GM23338 (cell line): ENCODE measurements at regions not wholly inside any gene's neighbourhood (a gene's known extent, or its start where the extent isn't known, plus 50 kb on each side); places are given as distances from the start of the nearest gene placed in this dataset.

Experiments used
- ATAC-seq: fragments of 200-7000 bp; cut with Tn5 transposase; 3 replicates; pipeline ENCODE4 v1.9.1; 2020
- DNase-seq: peaks from one replicate; pipeline ENCODE4 v3.0.0-alpha.2; 2015; ENCODE audit warnings: low spot score
- H2AFZ ChIP-seq: fragments of 200-600 bp; sonication (generic); 2 replicates; pipeline ENCODE4 v1.8.0; 2016; ENCODE audit warnings: antibody characterized with exemption, mild to moderate bottlenecking, moderate library complexity
- H3F3A ChIP-seq: fragments of 200-600 bp; sonication (generic); replicated peaks from 2 replicates; pipeline ENCODE4 v1.8.0; 2017; ENCODE audit warnings: antibody characterized with exemption, mixed run types, low read depth
- H3K27ac ChIP-seq: fragments of 200-600 bp; sonication (generic); 2 replicates; pipeline ENCODE4 v1.6.1; 2016; ENCODE audit warnings: low read depth
- H3K27me3 ChIP-seq: fragments of 200-600 bp; sonication (generic); 2 replicates; pipeline ENCODE4 v1.8.0; 2016; ENCODE audit warnings: mild to moderate bottlenecking, mixed run types, moderate library complexity; ENCODE audit not compliant: insufficient read depth
- H3K36me3 ChIP-seq: fragments of 200-600 bp; sonication (generic); 2 replicates; pipeline ENCODE4 v1.8.0; 2016; ENCODE audit warnings: mild to moderate bottlenecking; ENCODE audit not compliant: insufficient read depth
- H3K4me1 ChIP-seq: fragments of 200-600 bp; sonication (generic); 2 replicates; pipeline ENCODE4 v1.8.0; 2016; ENCODE audit warnings: mild to moderate bottlenecking, moderate library complexity; ENCODE audit not compliant: insufficient read depth
- H3K4me2 ChIP-seq: fragments of 200-600 bp; sonication (generic); 2 replicates; pipeline ENCODE4 v1.7.1; 2017; ENCODE audit warnings: mixed run types
- H3K4me3 ChIP-seq: fragments of 200-600 bp; sonication (generic); 2 replicates; pipeline ENCODE4 v1.6.1; 2016; ENCODE audit warnings: mixed run types
- H3K79me2 ChIP-seq: fragments of 200-600 bp; sonication (generic); replicated peaks from 2 replicates; pipeline ENCODE4 v1.8.0; 2017; ENCODE audit warnings: mild to moderate bottlenecking; ENCODE audit not compliant: insufficient read depth
- H3K9me2 ChIP-seq: fragments of 200-600 bp; sonication (generic); 2 replicates; pipeline ENCODE4 v1.8.0; 2017; ENCODE audit not compliant: insufficient read depth
- H4K20me1 ChIP-seq: fragments of 200-600 bp; sonication (generic); replicated peaks from 2 replicates; pipeline ENCODE4 v1.8.0; 2017; ENCODE audit warnings: mild to moderate bottlenecking; ENCODE audit not compliant: insufficient read depth
- H3K27ac Mint-ChIP-seq: 2 replicates; pipeline ENCODE4 v1.8.0; 2020; ENCODE audit warnings: inconsistent platforms, mild to moderate bottlenecking, moderate library complexity, mixed read lengths
- H3K27me3 Mint-ChIP-seq: 3 replicates; pipeline ENCODE4 v1.8.0; 2022; ENCODE audit warnings: low read depth, mild to moderate bottlenecking, moderate library complexity, mixed read lengths, inconsistent platforms; ENCODE audit not compliant: insufficient read depth, poor library complexity
- H3K36me3 Mint-ChIP-seq: 3 replicates; pipeline ENCODE4 v1.8.0; 2021; ENCODE audit warnings: low read depth, mild to moderate bottlenecking, inconsistent platforms, moderate library complexity, mixed read lengths
- H3K4me1 Mint-ChIP-seq: 3 replicates; pipeline ENCODE4 v1.8.0; 2020; ENCODE audit warnings: mild to moderate bottlenecking, inconsistent platforms, mixed read lengths
- H3K4me3 Mint-ChIP-seq: 3 replicates; pipeline ENCODE4 v1.8.0; 2021; ENCODE audit warnings: moderate library complexity, mild to moderate bottlenecking, inconsistent platforms, mixed read lengths
- H3K9me3 Mint-ChIP-seq: 3 replicates; pipeline ENCODE4 v1.8.0; 2020; ENCODE audit warnings: moderate library complexity, mild to moderate bottlenecking, inconsistent platforms, mixed read lengths
- CREB1 ChIP-seq: fragments of 250-450 bp; sonication (Bioruptor Pico); IDR thresholded peaks from 2 replicates; pipeline ENCODE4 v1.5.0; 2020; ENCODE audit warnings: low read depth, mild to moderate bottlenecking, moderate library complexity
- EZH2 ChIP-seq: fragments of 200-600 bp; sonication (generic); IDR thresholded peaks from one replicate; pipeline ENCODE4 v1.8.0; 2017; ENCODE audit warnings: antibody characterized with exemption, mild to moderate bottlenecking, low read depth; ENCODE audit not compliant: unreplicated experiment
- EZH2phosphoT487 ChIP-seq: fragments of 200-600 bp; sonication (generic); IDR thresholded peaks from one replicate; pipeline ENCODE4 v1.8.1; 2018; ENCODE audit warnings: antibody characterized with exemption; ENCODE audit not compliant: unreplicated experiment
- JUNB ChIP-seq: IDR thresholded peaks from one replicate; pipeline ENCODE4 v1.6.1; 2016; ENCODE audit warnings: antibody characterized with exemption; ENCODE audit not compliant: unreplicated experiment
- NANOG ChIP-seq: IDR thresholded peaks from 2 replicates; pipeline ENCODE4 v1.6.1; 2016; ENCODE audit warnings: antibody characterized with exemption, borderline replicate concordance
- POLR2AphosphoS5 ChIP-seq: IDR thresholded peaks from 2 replicates; pipeline ENCODE4 v1.6.1; 2016; ENCODE audit warnings: antibody characterized with exemption, low read depth
- STAT1 ChIP-seq: IDR thresholded peaks from one replicate; pipeline ENCODE4 v1.6.1; 2016; ENCODE audit warnings: antibody characterized with exemption; ENCODE audit not compliant: unreplicated experiment
- ZNF114 ChIP-seq: fragments of 250-450 bp; sonication (Bioruptor Pico); IDR thresholded peaks from 2 replicates; pipeline ENCODE4 v1.5.0; 2020; ENCODE audit warnings: mild to moderate bottlenecking, moderate library complexity
- ZNF331 ChIP-seq: fragments of 250-450 bp; sonication (Bioruptor Pico); IDR thresholded peaks from 2 replicates; pipeline ENCODE4 v1.5.0; 2020; ENCODE audit warnings: low read depth, mild to moderate bottlenecking, moderate library complexity
- TF ChIP-seq, protein P1 (sequence below): fragments of 250-450 bp; sonication (Bioruptor Pico); IDR thresholded peaks from 2 replicates; pipeline ENCODE4 v1.5.0; 2020; ENCODE audit warnings: mild to moderate bottlenecking, moderate library complexity
- TF ChIP-seq, protein P2 (sequence below): IDR thresholded peaks from 2 replicates; pipeline ENCODE4 v1.6.1; 2016; ENCODE audit warnings: antibody characterized with exemption
- TF ChIP-seq, protein P3 (sequence below), 2 experiments: fragments of 200-600 bp in 1 of 2; sonication (generic) in 1 of 2; conservative IDR thresholded peaks; 2 replicates each; pipeline versions ENCODE4 v1.5.1 to v1.6.1; 2016 to 2017; ENCODE audit warnings: antibody characterized with exemption in 2 of 2, low read depth in 2 of 2, mild to moderate bottlenecking in 2 of 2, moderate library complexity in 1 of 2
- TF ChIP-seq, protein P4 (sequence below): IDR thresholded peaks from one replicate; pipeline ENCODE4 v1.6.1; 2018; ENCODE audit warnings: antibody characterized with exemption; ENCODE audit not compliant: unreplicated experiment

DNA sequence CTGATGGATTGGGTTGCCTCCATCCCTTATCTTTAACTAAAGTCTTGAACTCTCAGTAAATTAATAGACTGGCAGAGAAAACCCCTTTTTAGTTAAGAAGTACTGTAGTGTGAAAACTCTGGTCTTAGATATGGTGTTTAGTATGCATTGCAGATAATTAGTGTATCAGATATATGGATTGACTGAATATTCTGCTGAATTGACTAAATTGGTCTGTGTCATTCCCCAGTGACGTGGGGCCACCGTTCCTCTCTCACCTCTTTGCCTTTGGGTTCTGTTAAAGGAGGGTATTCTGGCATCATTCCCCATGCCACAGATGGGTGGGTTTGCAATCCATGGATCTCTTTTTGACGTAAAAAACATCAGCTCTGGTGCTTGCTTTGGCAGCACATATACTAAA is 67.1 kb upstream of the XPO1 start (continued):
- TF ChIP-seq, protein P1, sequence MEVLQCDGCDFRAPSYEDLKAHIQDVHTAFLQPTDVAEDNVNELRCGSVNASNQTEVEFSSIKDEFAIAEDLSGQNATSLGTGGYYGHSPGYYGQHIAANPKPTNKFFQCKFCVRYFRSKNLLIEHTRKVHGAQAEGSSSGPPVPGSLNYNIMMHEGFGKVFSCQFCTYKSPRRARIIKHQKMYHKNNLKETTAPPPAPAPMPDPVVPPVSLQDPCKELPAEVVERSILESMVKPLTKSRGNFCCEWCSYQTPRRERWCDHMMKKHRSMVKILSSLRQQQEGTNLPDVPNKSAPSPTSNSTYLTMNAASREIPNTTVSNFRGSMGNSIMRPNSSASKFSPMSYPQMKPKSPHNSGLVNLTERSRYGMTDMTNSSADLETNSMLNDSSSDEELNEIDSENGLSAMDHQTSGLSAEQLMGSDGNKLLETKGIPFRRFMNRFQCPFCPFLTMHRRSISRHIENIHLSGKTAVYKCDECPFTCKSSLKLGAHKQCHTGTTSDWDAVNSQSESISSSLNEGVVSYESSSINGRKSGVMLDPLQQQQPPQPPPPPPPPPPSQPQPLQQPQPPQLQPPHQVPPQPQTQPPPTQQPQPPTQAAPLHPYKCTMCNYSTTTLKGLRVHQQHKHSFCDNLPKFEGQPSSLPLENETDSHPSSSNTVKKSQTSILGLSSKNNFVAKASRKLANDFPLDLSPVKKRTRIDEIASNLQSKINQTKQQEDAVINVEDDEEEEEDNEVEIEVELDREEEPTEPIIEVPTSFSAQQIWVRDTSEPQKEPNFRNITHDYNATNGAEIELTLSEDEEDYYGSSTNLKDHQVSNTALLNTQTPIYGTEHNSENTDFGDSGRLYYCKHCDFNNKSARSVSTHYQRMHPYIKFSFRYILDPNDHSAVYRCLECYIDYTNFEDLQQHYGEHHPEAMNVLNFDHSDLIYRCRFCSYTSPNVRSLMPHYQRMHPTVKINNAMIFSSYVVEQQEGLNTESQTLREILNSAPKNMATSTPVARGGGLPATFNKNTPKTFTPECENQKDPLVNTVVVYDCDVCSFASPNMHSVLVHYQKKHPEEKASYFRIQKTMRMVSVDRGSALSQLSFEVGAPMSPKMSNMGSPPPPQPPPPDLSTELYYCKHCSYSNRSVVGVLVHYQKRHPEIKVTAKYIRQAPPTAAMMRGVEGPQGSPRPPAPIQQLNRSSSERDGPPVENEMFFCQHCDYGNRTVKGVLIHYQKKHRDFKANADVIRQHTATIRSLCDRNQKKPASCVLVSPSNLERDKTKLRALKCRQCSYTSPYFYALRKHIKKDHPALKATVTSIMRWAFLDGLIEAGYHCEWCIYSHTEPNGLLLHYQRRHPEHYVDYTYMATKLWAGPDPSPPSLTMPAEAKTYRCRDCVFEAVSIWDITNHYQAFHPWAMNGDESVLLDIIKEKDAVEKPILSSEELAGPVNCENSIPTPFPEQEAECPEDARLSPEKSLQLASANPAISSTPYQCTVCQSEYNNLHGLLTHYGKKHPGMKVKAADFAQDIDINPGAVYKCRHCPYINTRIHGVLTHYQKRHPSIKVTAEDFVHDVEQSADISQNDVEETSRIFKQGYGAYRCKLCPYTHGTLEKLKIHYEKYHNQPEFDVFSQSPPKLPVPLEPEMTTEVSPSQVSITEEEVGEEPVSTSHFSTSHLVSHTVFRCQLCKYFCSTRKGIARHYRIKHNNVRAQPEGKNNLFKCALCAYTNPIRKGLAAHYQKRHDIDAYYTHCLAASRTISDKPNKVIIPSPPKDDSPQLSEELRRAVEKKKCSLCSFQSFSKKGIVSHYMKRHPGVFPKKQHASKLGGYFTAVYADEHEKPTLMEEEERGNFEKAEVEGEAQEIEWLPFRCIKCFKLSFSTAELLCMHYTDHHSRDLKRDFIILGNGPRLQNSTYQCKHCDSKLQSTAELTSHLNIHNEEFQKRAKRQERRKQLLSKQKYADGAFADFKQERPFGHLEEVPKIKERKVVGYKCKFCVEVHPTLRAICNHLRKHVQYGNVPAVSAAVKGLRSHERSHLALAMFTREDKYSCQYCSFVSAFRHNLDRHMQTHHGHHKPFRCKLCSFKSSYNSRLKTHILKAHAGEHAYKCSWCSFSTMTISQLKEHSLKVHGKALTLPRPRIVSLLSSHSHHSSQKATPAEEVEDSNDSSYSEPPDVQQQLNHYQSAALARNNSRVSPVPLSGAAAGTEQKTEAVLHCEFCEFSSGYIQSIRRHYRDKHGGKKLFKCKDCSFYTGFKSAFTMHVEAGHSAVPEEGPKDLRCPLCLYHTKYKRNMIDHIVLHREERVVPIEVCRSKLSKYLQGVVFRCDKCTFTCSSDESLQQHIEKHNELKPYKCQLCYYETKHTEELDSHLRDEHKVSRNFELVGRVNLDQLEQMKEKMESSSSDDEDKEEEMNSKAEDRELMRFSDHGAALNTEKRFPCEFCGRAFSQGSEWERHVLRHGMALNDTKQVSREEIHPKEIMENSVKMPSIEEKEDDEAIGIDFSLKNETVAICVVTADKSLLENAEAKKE: no peak
- TF ChIP-seq, protein P2, sequence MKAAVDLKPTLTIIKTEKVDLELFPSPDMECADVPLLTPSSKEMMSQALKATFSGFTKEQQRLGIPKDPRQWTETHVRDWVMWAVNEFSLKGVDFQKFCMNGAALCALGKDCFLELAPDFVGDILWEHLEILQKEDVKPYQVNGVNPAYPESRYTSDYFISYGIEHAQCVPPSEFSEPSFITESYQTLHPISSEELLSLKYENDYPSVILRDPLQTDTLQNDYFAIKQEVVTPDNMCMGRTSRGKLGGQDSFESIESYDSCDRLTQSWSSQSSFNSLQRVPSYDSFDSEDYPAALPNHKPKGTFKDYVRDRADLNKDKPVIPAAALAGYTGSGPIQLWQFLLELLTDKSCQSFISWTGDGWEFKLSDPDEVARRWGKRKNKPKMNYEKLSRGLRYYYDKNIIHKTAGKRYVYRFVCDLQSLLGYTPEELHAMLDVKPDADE: no peak
- TF ChIP-seq JUNB: no peak

DNA sequence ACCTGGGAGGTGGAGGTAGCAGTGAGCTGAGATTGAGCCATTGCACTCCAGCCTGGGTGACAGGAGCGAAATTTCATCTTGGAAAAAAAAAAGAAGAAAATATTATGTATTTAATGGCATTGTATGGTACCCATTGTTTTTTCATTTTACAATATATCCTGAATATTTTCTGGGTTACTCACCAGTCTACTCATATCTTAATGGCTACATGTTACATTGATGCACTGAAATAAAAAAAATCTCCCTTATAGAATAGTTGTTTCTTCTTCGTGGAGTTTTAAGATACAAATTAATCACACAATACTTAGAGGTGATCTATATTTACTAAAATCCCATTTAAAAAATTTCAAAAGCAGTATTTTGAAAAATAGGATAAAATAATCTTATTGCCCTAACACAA is 66.3 kb upstream of the XPO1 start:
- no peak overlapping the region for H3K27ac Mint-ChIP-seq
- Histone ChIP-seq H4K20me1 (no peaks in the 10 kb centered on the region), H3K36me3 (no peaks in the 10 kb centered on the region), H3K4me2 (no peak overlapping the region), H3K9me2 (0 out of 2 replicates have a peak, but pooled peaks cover 6% of the 10 kb centered on the region), H3K4me3 (no peak overlapping the region), H3K27ac (no peak overlapping the region), H3K79me2 (no peaks in the 10 kb centered on the region), H2AFZ (0 out of 2 replicates have a peak overlapping the region, but pooled peaks have one; percentile 80), H3F3A (no peaks in the 10 kb centered on the region), H3K27me3 (no peaks in the 10 kb centered on the region), H3K4me1 (no peaks in the 10 kb centered on the region)
- H3K9me3 Mint-ChIP-seq: no peaks in the 10 kb centered on the region
- ATAC-seq (no peak), DNase-seq (no peak)
- no peaks in the 10 kb centered on the region for H3K36me3 Mint-ChIP-seq
- peaks cover 3% of the 10 kb centered on the region for H3K27me3 Mint-ChIP-seq
- H3K4me1 Mint-ChIP-seq: no peaks in the 10 kb centered on the region
- H3K4me3 Mint-ChIP-seq: no peak overlapping the region
- TF ChIP-seq STAT1 (no peak), CREB1 (CRISPR knock-in tag) (no peak), ZNF114 (no peak), ZNF331 (CRISPR knock-in tag) (no peak), EZH2 (no peak), POLR2AphosphoS5 (no peak), JUNB (no peak), NANOG (no peak), EZH2phosphoT487 (no peak)
- TF ChIP-seq, protein P3, sequence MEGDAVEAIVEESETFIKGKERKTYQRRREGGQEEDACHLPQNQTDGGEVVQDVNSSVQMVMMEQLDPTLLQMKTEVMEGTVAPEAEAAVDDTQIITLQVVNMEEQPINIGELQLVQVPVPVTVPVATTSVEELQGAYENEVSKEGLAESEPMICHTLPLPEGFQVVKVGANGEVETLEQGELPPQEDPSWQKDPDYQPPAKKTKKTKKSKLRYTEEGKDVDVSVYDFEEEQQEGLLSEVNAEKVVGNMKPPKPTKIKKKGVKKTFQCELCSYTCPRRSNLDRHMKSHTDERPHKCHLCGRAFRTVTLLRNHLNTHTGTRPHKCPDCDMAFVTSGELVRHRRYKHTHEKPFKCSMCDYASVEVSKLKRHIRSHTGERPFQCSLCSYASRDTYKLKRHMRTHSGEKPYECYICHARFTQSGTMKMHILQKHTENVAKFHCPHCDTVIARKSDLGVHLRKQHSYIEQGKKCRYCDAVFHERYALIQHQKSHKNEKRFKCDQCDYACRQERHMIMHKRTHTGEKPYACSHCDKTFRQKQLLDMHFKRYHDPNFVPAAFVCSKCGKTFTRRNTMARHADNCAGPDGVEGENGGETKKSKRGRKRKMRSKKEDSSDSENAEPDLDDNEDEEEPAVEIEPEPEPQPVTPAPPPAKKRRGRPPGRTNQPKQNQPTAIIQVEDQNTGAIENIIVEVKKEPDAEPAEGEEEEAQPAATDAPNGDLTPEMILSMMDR (conservative IDR thresholded peaks at IDR 0.05; ENCODE audit: low read depth in 2 of 2): no peak
- TF ChIP-seq, protein P4, sequence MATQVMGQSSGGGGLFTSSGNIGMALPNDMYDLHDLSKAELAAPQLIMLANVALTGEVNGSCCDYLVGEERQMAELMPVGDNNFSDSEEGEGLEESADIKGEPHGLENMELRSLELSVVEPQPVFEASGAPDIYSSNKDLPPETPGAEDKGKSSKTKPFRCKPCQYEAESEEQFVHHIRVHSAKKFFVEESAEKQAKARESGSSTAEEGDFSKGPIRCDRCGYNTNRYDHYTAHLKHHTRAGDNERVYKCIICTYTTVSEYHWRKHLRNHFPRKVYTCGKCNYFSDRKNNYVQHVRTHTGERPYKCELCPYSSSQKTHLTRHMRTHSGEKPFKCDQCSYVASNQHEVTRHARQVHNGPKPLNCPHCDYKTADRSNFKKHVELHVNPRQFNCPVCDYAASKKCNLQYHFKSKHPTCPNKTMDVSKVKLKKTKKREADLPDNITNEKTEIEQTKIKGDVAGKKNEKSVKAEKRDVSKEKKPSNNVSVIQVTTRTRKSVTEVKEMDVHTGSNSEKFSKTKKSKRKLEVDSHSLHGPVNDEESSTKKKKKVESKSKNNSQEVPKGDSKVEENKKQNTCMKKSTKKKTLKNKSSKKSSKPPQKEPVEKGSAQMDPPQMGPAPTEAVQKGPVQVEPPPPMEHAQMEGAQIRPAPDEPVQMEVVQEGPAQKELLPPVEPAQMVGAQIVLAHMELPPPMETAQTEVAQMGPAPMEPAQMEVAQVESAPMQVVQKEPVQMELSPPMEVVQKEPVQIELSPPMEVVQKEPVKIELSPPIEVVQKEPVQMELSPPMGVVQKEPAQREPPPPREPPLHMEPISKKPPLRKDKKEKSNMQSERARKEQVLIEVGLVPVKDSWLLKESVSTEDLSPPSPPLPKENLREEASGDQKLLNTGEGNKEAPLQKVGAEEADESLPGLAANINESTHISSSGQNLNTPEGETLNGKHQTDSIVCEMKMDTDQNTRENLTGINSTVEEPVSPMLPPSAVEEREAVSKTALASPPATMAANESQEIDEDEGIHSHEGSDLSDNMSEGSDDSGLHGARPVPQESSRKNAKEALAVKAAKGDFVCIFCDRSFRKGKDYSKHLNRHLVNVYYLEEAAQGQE: no peak
